Upper lobe of right lung (tissue), 1 donor: ENCODE measurements at regions not wholly inside any gene's neighbourhood (a gene's known extent, or its start where the extent isn't known, plus 50 kb on each side); places are given as distances from the start of the nearest gene placed in this dataset.

ENCODE experiments used
- ATAC-seq: fragments of 200-7000 bp; cut with Tn5 transposase; one replicate; pipeline ENCODE4 v1.9.1; 2020; ENCODE audit warnings: mild to moderate bottlenecking, moderate library complexity
- DNase-seq: peaks from one replicate; pipeline ENCODE4 v3.0.0-alpha.2; 2020
- H3K27ac ChIP-seq: fragments of 200-600 bp; one replicate; pipeline ENCODE4 v1.8.0; 2022
- H3K27me3 ChIP-seq: fragments of 200-600 bp; one replicate; pipeline ENCODE4 v1.8.0; 2022; ENCODE audit warnings: mild to moderate bottlenecking
- H3K36me3 ChIP-seq: fragments of 200-600 bp; one replicate; pipeline ENCODE4 v1.8.0; 2022
- H3K4me1 ChIP-seq: fragments of 200-600 bp; one replicate; pipeline ENCODE4 v1.8.0; 2022
- H3K4me3 ChIP-seq: fragments of 200-600 bp; one replicate; pipeline ENCODE4 v1.8.0; 2022; ENCODE audit warnings: mild to moderate bottlenecking
- H3K9me3 ChIP-seq: fragments of 200-600 bp; one replicate; pipeline ENCODE4 v1.8.0; 2022
- CTCF ChIP-seq: fragments of 200-600 bp; IDR thresholded peaks from one replicate; pipeline ENCODE4 v1.8.0; 2022; ENCODE audit warnings: antibody characterized with exemption
- intact Hi-C: fragments of 100-400 bp; cut with DNase I; formaldehyde crosslinking; loops from one replicate; pipeline ENCODE4 v1.11.0; 2022
- donor health status: DM: no; HTN: yes; CAD: no; lungs with severe emphysema.

GRCh38 chr3:190192739-190193138 is 72.0 kb upstream of the P3H2 start:
- H3K36me3 ChIP-seq, result no peaks in the 10 kb centered on the region
- no peaks in the 10 kb centered on the region for H3K4me1 ChIP-seq
- no peak overlapping the region for H3K4me3 ChIP-seq
- TF ChIP-seq CTCF, result no peak
- no peaks in the 10 kb centered on the region for H3K27me3 ChIP-seq
- intact Hi-C loops, result no loop called here
- no peak for ATAC-seq
- no peak overlapping the region for H3K27ac ChIP-seq
- H3K9me3 ChIP-seq, result no peaks in the 10 kb centered on the region
- DNase-seq, result no peak

GRCh38 chr3:190192087-190192486 is 71.4 kb upstream of the P3H2 start:
- ATAC-seq, result no peak
- Histone ChIP-seq H3K4me1 (no peaks in the 10 kb centered on the region), H3K9me3 (no peaks in the 10 kb centered on the region), H3K36me3 (no peaks in the 10 kb centered on the region), H3K27ac (no peak overlapping the region), H3K27me3 (no peaks in the 10 kb centered on the region), H3K4me3 (no peak overlapping the region)
- intact Hi-C loops, result no loop called here
- DNase-seq, result no peak
- no peak for TF ChIP-seq CTCF

- no peak overlapping the region for H3K27ac ChIP-seq
- no peaks in the 10 kb centered on the region for H3K9me3 ChIP-seq
- ATAC-seq (no peak), DNase-seq (no peak)
- no peaks in the 10 kb centered on the region for H3K36me3 ChIP-seq
- no peaks in the 10 kb centered on the region for H3K4me1 ChIP-seq
- intact Hi-C loops, result no loop called here
- no peak overlapping the region for H3K4me3 ChIP-seq
- H3K27me3 ChIP-seq, result no peaks in the 10 kb centered on the region
- no peak for TF ChIP-seq CTCF
Measured at GRCh38 chr3:190188197-190188596, 67.5 kb upstream of the P3H2 start.

- Histone ChIP-seq H3K9me3 (no peaks in the 10 kb centered on the region), H3K4me3 (no peak overlapping the region), H3K27ac (no peak overlapping the region), H3K36me3 (no peaks in the 10 kb centered on the region), H3K27me3 (no peaks in the 10 kb centered on the region), H3K4me1 (no peaks in the 10 kb centered on the region)
- TF ChIP-seq CTCF, result no peak
- ATAC-seq (no peak), DNase-seq (no peak)
- intact Hi-C loops, result no loop called here
Measured at GRCh38 chr3:190183121-190183520, 62.4 kb upstream of the P3H2 start.

- intact Hi-C loops, result no loop called here
- Histone ChIP-seq H3K4me3 (no peak overlapping the region), H3K4me1 (no peaks in the 10 kb centered on the region), H3K27ac (no peak overlapping the region), H3K36me3 (no peaks in the 10 kb centered on the region), H3K9me3 (no peaks in the 10 kb centered on the region), H3K27me3 (no peaks in the 10 kb centered on the region)
- DNase-seq (no peak), ATAC-seq (no peak)
- no peak for TF ChIP-seq CTCF
Measured at GRCh38 chr3:190182418-190183043, 61.8 kb upstream of the P3H2 start.

- H3K9me3 ChIP-seq, result no peaks in the 10 kb centered on the region
- no peak overlapping the region for H3K27ac ChIP-seq
- no peaks in the 10 kb centered on the region for H3K27me3 ChIP-seq
- H3K4me3 ChIP-seq, result no peak overlapping the region
- intact Hi-C loops, result no loop called here
- DNase-seq (no peak), ATAC-seq (no peak)
- no peaks in the 10 kb centered on the region for H3K36me3 ChIP-seq
- H3K4me1 ChIP-seq, result no peaks in the 10 kb centered on the region
- TF ChIP-seq CTCF, result no peak
Measured at GRCh38 chr3:190180268-190180667, 59.6 kb upstream of the P3H2 start.
